Liver (tissue), 8 donors: ENCODE measurements at regions not wholly inside any gene's neighbourhood (a gene's known extent, or its start where the extent isn't known, plus 50 kb on each side); places are given as distances from the start of the nearest gene placed in this dataset.

Source experiments
- DNase-seq: peaks from one replicate; pipeline ENCODE4 v3.0.0-alpha.2; 2017; ENCODE audit warnings: low spot score
- H3K27ac ChIP-seq, 2 donors: one replicate each; pipeline ENCODE4 v1.7.0; 2013; ENCODE audit warnings: inconsistent platforms in 2 of 2, low read length in 2 of 2, control low read depth in 1 of 2, low read depth in 1 of 2, mild to moderate bottlenecking in 1 of 2
- H3K27me3 ChIP-seq, 4 donors: one replicate each; pipeline versions ENCODE4 v1.6.1 to v1.7.0; 2013; ENCODE audit warnings: low read length in 3 of 4, inconsistent platforms in 1 of 4, mild to moderate bottlenecking in 1 of 4, moderate library complexity in 1 of 4; ENCODE audit not compliant: control insufficient read depth in 4 of 4, insufficient read depth in 4 of 4
- H3K36me3 ChIP-seq, 4 donors: one replicate each; pipeline versions ENCODE4 v1.6.1 to v1.7.0; 2013; ENCODE audit warnings: low read length in 3 of 4, mild to moderate bottlenecking in 3 of 4, low read depth in 1 of 4, moderate library complexity in 1 of 4; ENCODE audit not compliant: control insufficient read depth in 4 of 4, insufficient read depth in 3 of 4
- H3K4me1 ChIP-seq, 4 donors: one replicate each; pipeline versions ENCODE4 v1.6.1 to v1.7.0; 2013; ENCODE audit warnings: low read length in 3 of 4, mild to moderate bottlenecking in 3 of 4, moderate library complexity in 1 of 4; ENCODE audit not compliant: control insufficient read depth in 4 of 4, insufficient read depth in 4 of 4
- H3K4me3 ChIP-seq, 3 donors: one replicate each; pipeline versions ENCODE4 v1.6.1 to v1.7.0; 2013; ENCODE audit warnings: low read length in 3 of 3, control low read depth in 1 of 3, low read depth in 1 of 3, mild to moderate bottlenecking in 1 of 3
- H3K9ac ChIP-seq, 2 donors: one replicate each; pipeline ENCODE4 v1.7.0; 2013; ENCODE audit warnings: low read length in 2 of 2, mild to moderate bottlenecking in 2 of 2, moderate library complexity in 2 of 2, control low read depth in 1 of 2, low read depth in 1 of 2
- H3K9me3 ChIP-seq, 4 donors: one replicate each; pipeline versions ENCODE4 v1.6.1 to v1.7.0; 2013; ENCODE audit warnings: low read length in 3 of 4; ENCODE audit not compliant: control insufficient read depth in 4 of 4
- ATF3 ChIP-seq: IDR thresholded peaks from 2 replicates; pipeline ENCODE4 v1.6.1; 2016; ENCODE audit warnings: antibody characterized with exemption
- CTCF ChIP-seq: fragments of 150-350 bp; IDR thresholded peaks from 2 replicates; pipeline ENCODE4 v1.5.1; 2017; ENCODE audit warnings: improper control_type of control experiment, low read depth, low read length; ENCODE audit not compliant: missing input control
- EGR1 ChIP-seq, 2 donors: IDR thresholded peaks; 2 replicates each; pipeline ENCODE4 v1.6.1; 2016 to 2018; ENCODE audit warnings: antibody characterized with exemption in 2 of 2, low read depth in 2 of 2
- FOXA1 ChIP-seq: IDR thresholded peaks from 2 replicates; pipeline ENCODE4 v1.6.1; 2016; ENCODE audit warnings: antibody characterized with exemption
- FOXA2 ChIP-seq: IDR thresholded peaks from 2 replicates; pipeline ENCODE4 v1.6.1; 2016; ENCODE audit warnings: antibody characterized with exemption
- GABPA ChIP-seq, 2 donors: IDR thresholded peaks in 1 of 2; conservative IDR thresholded peaks in 1 of 2; 2 replicates each; pipeline ENCODE4 v1.6.1; 2016; ENCODE audit warnings: antibody characterized with exemption in 2 of 2, mild to moderate bottlenecking in 1 of 2, moderate library complexity in 1 of 2
- HNF4A ChIP-seq, 2 donors: conservative IDR thresholded peaks; 2 replicates each; pipeline ENCODE4 v1.6.1; 2016; ENCODE audit warnings: antibody characterized with exemption in 2 of 2, mild to moderate bottlenecking in 2 of 2
- HNF4G ChIP-seq: IDR thresholded peaks from 2 replicates; pipeline ENCODE4 v1.6.1; 2016; ENCODE audit warnings: antibody characterized with exemption
- JUND ChIP-seq, 2 donors: IDR thresholded peaks; 2 replicates each; pipeline ENCODE4 v1.6.1; 2016; ENCODE audit warnings: antibody characterized with exemption in 2 of 2
- MAX ChIP-seq: IDR thresholded peaks from 2 replicates; pipeline ENCODE4 v1.6.1; 2016; ENCODE audit warnings: antibody characterized with exemption
- NR2F2 ChIP-seq: IDR thresholded peaks from 2 replicates; pipeline ENCODE4 v1.6.1; 2016; ENCODE audit warnings: antibody characterized with exemption
- RAD21 ChIP-seq, 2 donors: IDR thresholded peaks; 2 replicates each; pipeline ENCODE4 v1.6.1; 2016; ENCODE audit warnings: antibody characterized with exemption in 2 of 2, mild to moderate bottlenecking in 2 of 2
- REST ChIP-seq: IDR thresholded peaks from 2 replicates; pipeline ENCODE4 v1.6.1; 2016; ENCODE audit warnings: antibody characterized with exemption, mild to moderate bottlenecking
- RXRA ChIP-seq, 2 donors: IDR thresholded peaks; 2 replicates each; pipeline ENCODE4 v1.6.1; 2017 to 2018; ENCODE audit warnings: antibody characterized with exemption in 2 of 2, mild to moderate bottlenecking in 1 of 2
- SP1 ChIP-seq: IDR thresholded peaks from 2 replicates; pipeline ENCODE4 v1.6.1; 2018; ENCODE audit warnings: antibody characterized with exemption, mild to moderate bottlenecking
- TAF1 ChIP-seq: conservative IDR thresholded peaks from 2 replicates; pipeline ENCODE4 v1.6.1; 2016; ENCODE audit warnings: antibody characterized with exemption, mild to moderate bottlenecking
- YY1 ChIP-seq: IDR thresholded peaks from 2 replicates; pipeline ENCODE4 v1.6.1; 2016; ENCODE audit warnings: antibody characterized with exemption, mild to moderate bottlenecking
- ZBTB33 ChIP-seq: IDR thresholded peaks from 2 replicates; pipeline ENCODE4 v1.6.1; 2016; ENCODE audit warnings: antibody characterized with exemption
- WGBS: extraction: QIAGEN DNeasy Blood & Tissue Kit; methylation state at CpG from one replicate; pipeline ENCODE4 v1.1.7; 2013; 5-methylcytosine and 5-hydroxymethylcytosine counted together
- donor health status: healthy.
- donor health status: healthy.
- donor health status: healthy.
- donor health status: healthy.
- donor health status: healthy.

GRCh38 chr5:110203661-110204060 is 513.9 kb downstream of the MAN2A1 start:
- H3K27ac ChIP-seq = no peak overlapping the region
- H3K27me3 ChIP-seq = no peaks in the 10 kb centered on the region

DNA sequence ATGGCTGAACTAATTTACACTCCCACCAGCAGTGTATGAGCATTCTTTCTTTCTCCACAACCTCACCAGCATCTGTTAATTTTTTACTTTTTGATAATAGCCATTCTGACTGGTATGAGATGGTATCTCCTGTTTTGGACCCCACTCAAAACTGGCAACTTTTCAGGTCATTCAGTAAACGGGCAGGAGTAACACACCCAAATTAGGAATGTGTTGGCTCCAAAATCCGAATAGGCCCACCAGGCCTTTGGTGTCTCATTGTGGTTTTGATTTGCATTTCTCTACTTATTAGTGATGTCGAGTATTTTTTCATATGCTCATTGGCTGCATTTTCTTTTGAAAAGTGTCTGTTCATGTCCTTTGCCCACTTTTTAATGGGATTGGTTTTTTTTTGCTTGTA is 517.1 kb downstream of the TMEM232 start:
- 86% methylated on average over 3 of the region's 3 CpGs for WGBS
- DNase-seq = no peak
- Histone ChIP-seq H3K9ac (no peak overlapping the region), H3K4me1 (no peaks in the 10 kb centered on the region), H3K27me3 (no peaks in the 10 kb centered on the region), H3K27ac (no peak overlapping the region), H3K36me3 (no peaks in the 10 kb centered on the region), H3K4me3 (no peak overlapping the region), H3K9me3 (no peaks in the 10 kb centered on the region)
- TF ChIP-seq FOXA2 (no peak), YY1 (no peak), EGR1 (IDR thresholded peaks at IDR 0.05; ENCODE audit: low read depth in 2 of 2) (no peak), NR2F2 (no peak), ZBTB33 (no peak), RAD21 (IDR thresholded peaks at IDR 0.05) (no peak), ATF3 (no peak), FOXA1 (no peak), TAF1 (no peak), HNF4A (conservative IDR thresholded peaks at IDR 0.05) (no peak), REST (no peak), JUND (IDR thresholded peaks at IDR 0.05) (no peak), CTCF (no peak), MAX (no peak), GABPA (IDR thresholded peaks at IDR 0.05 in 1 of 2, conservative IDR thresholded peaks at IDR 0.05 in 1 of 2) (no peak), HNF4G (no peak), SP1 (no peak), RXRA (IDR thresholded peaks at IDR 0.05) (no peak)

More at GRCh38 chr5:110203661-110204060, 513.9 kb downstream of the MAN2A1 start:
- no peak overlapping the region for H3K4me3 ChIP-seq
- no peaks in the 10 kb centered on the region for H3K9me3 ChIP-seq
- H3K4me1 ChIP-seq = no peaks in the 10 kb centered on the region
- H3K9ac ChIP-seq = no peak overlapping the region
- no peak for DNase-seq
- no peak for TF ChIP-seq EGR1 (IDR thresholded peaks at IDR 0.05; ENCODE audit: low read depth in 2 of 2)
- no peaks in the 10 kb centered on the region for H3K36me3 ChIP-seq
